GM12878 (cell line): ENCODE measurements at regions not wholly inside any gene's neighbourhood (a gene's known extent, or its start where the extent isn't known, plus 50 kb on each side); places are given as distances from the start of the nearest gene placed in this dataset.

Experiments
- ATAC-seq: fragments of 200-7000 bp; cut with Tn5 transposase; 3 replicates; pipeline ENCODE4 v1.9.1; 2020; ENCODE audit warnings: mild to moderate bottlenecking, moderate library complexity
- BruUV-seq: library from RNA; stranded (reverse); fragments of 400-500 nt; replicated peaks from 2 replicates; lab custom pipeline; 2021; lab: Mats Ljungman, UMichigan
- CTCF ChIA-PET: fragments of 300-600 bp; sonication (Branson Sonifier 250); formaldehyde crosslinking; extraction: SDS; loops from one replicate; lab custom pipeline; 2021; ENCODE audit warnings: inconsistent platforms; lab: Yijun Ruan, JAX
- POLR2A ChIA-PET: fragments of 350-600 bp; formaldehyde crosslinking; extraction: SDS; loops from one replicate; lab custom pipeline; 2021; ENCODE audit warnings: inconsistent platforms; lab: Charles Lee
- RAD21 ChIA-PET: fragments of 300-600 bp; sonication (Branson Sonifier 250); formaldehyde crosslinking; loops from one replicate; lab custom pipeline; 2023; ENCODE audit warnings: antibody characterized with exemption; ENCODE audit not compliant: unreplicated experiment; lab: Charles Lee
- SMC1A ChIA-PET: fragments of 300-600 bp; sonication (Branson Sonifier 250); formaldehyde crosslinking; loops from one replicate; lab custom pipeline; 2023; ENCODE audit not compliant: unreplicated experiment, uncharacterized antibody; lab: Charles Lee
- DNase-seq: peaks from one replicate; pipeline ENCODE4 v3.0.0-alpha.2; 2011; ENCODE audit warnings: low read depth, low spot score
- FAIRE-seq: peaks from 3 replicates; lab custom pipeline; 2011; peaks lifted over from hg19 to GRCh38; lab: Jason Lieb, UNC
- H2AFZ ChIP-seq: 2 replicates; pipeline ENCODE4 v1.6.0; 2011; ENCODE audit warnings: low read depth, low read length, control low read depth; ENCODE audit not compliant: control insufficient read depth
- H3K27ac ChIP-seq: 2 replicates; pipeline ENCODE4 v1.5.1; 2011; ENCODE audit warnings: control low read depth; ENCODE audit not compliant: control insufficient read depth, insufficient read depth
- H3K27me3 ChIP-seq, 2 experiments: replicated peaks in 1 of 2; 2 replicates each; pipeline versions ENCODE4 v1.6.0 to v1.6.1; 2011; ENCODE audit warnings: low read length in 1 of 2; ENCODE audit not compliant: control insufficient read depth in 2 of 2, insufficient read depth in 2 of 2
- H3K36me3 ChIP-seq, 2 experiments: 2 replicates each; pipeline ENCODE4 v1.5.1; 2011; ENCODE audit warnings: low read length in 1 of 2; ENCODE audit not compliant: control insufficient read depth in 2 of 2, insufficient read depth in 2 of 2
- H3K4me1 ChIP-seq: 2 replicates; pipeline ENCODE4 v1.6.1; 2011; ENCODE audit warnings: mild to moderate bottlenecking, low read length, moderate library complexity, mixed read lengths; ENCODE audit not compliant: control insufficient read depth, insufficient read depth
- H3K4me2 ChIP-seq: 2 replicates; pipeline ENCODE4 v1.6.0; 2011; ENCODE audit warnings: control low read depth; ENCODE audit not compliant: control insufficient read depth, insufficient read depth
- H3K4me3 ChIP-seq: fragments of 200-600 bp; sonication (generic); 2 replicates; pipeline ENCODE4 v1.5.1; 2016
- H3K79me2 ChIP-seq: 2 replicates; pipeline ENCODE4 v1.6.0; 2011; ENCODE audit warnings: low read length; ENCODE audit not compliant: control insufficient read depth, insufficient read depth
- H3K9ac ChIP-seq: 2 replicates; pipeline ENCODE4 v1.8.0; 2011; ENCODE audit warnings: low read length, control low read depth, mixed read lengths; ENCODE audit not compliant: control insufficient read depth, insufficient read depth
- H3K9me3 ChIP-seq: replicated peaks from 3 replicates; pipeline ENCODE4 v1.5.1; 2011; ENCODE audit warnings: mild to moderate bottlenecking, low read length; ENCODE audit not compliant: control insufficient read depth, insufficient read depth
- H4K20me1 ChIP-seq: 2 replicates; pipeline ENCODE4 v1.6.0; 2011; ENCODE audit not compliant: control insufficient read depth, insufficient read depth
- FOXM1 ChIP-seq: IDR thresholded peaks from 2 replicates; pipeline ENCODE4 v1.6.1; 2012; ENCODE audit warnings: low read depth, mild to moderate bottlenecking, inconsistent platforms, low read length, moderate library complexity
- IKZF1 ChIP-seq: fragments of 450-650 bp; conservative IDR thresholded peaks from 2 replicates; pipeline ENCODE4 v1.6.1; 2017; ENCODE audit warnings: antibody characterized with exemption, mild to moderate bottlenecking
- KDM1A ChIP-seq: fragments of 200-600 bp; sonication (generic); IDR thresholded peaks from 2 replicates; pipeline ENCODE4 v1.6.1; 2016; ENCODE audit warnings: borderline replicate concordance
- LARP7 ChIP-seq: fragments of 450-650 bp; IDR thresholded peaks from 2 replicates; pipeline ENCODE4 v1.6.1; 2017; ENCODE audit warnings: mild to moderate bottlenecking
- MTA2 ChIP-seq: fragments of 450-650 bp; IDR thresholded peaks from 2 replicates; pipeline ENCODE4 v1.6.1; 2016; ENCODE audit warnings: low read depth, mild to moderate bottlenecking, moderate library complexity
- TBL1XR1 ChIP-seq: IDR thresholded peaks from 2 replicates; pipeline ENCODE4 v1.6.1; 2012; ENCODE audit warnings: low read depth, low read length, improper control_type of control experiment
- ZNF207 ChIP-seq: fragments of 450-650 bp; IDR thresholded peaks from 2 replicates; pipeline ENCODE4 v1.6.1; 2014; ENCODE audit warnings: antibody characterized with exemption, mild to moderate bottlenecking, borderline replicate concordance
- ZNF687 ChIP-seq: fragments of 450-650 bp; IDR thresholded peaks from 2 replicates; pipeline ENCODE4 v1.6.1; 2017; ENCODE audit warnings: mild to moderate bottlenecking, moderate library complexity
- WGBS: methylation state at CpG from one replicate; pipeline ENCODE4 v1.1.6; 2016; ENCODE audit warnings: low lambda C conversion rate; ENCODE audit not compliant: insufficient replicate concordance, insufficient coverage; ENCODE audit errors: missing lambda C conversion rate; 5-methylcytosine and 5-hydroxymethylcytosine counted together
- in situ Hi-C: fragments of 300-500 bp; cut with MboI; formaldehyde crosslinking; loops from 9 replicates; pipeline ENCODE4 v1.14.3; 2018; ENCODE audit warnings: mixed read lengths
- intact Hi-C: fragments of 100-400 bp; cut with micrococcal nuclease; formaldehyde crosslinking; loops from one replicate; pipeline ENCODE4 v1.14.2; 2022; ENCODE audit not compliant: unreplicated experiment
- TF ChIP-seq, protein P1 (sequence below): fragments of 450-650 bp; formaldehyde crosslinking; IDR thresholded peaks from 2 replicates; pipeline ENCODE4 v1.5.0; 2022; ENCODE audit warnings: mild to moderate bottlenecking, missing genetic modification characterization

DNA sequence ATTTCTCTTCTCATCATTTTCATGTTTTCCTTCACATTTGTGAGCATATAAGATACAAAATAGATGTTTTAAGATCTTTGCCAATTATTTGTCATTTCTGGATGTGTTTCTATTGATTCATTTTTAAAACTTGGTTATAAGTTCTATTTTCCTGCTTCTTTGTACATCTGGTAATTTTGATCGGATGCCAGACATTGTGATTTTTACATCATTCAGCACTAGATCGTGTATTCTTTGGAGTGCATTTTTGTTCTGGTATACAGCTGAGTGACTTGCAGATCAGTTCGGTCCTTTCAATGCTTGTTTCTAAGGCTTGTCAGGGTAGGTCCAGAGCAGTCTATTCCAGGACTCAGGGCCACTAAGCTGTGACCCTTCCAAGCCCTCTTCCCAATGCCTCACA, 198.2 kb downstream of the KLF12 start:
- Histone ChIP-seq H4K20me1 (no peaks in the 10 kb centered on the region), H3K4me3 (no peak overlapping the region), H3K27ac (no peak overlapping the region), H3K4me1 (peaks cover 2% of the 10 kb centered on the region; the same call in 1 of the 2 replicates), H2AFZ (no peak overlapping the region), H3K36me3 (no peaks in the 10 kb centered on the region; a peak in 1 of 4 replicates), H3K79me2 (no peaks in the 10 kb centered on the region), H3K9ac (no peak overlapping the region), H3K27me3 (no peaks in the 10 kb centered on the region), H3K9me3 (no peaks in the 10 kb centered on the region), H3K4me2 (no peak overlapping the region)
- no peak for ATAC-seq
- 98% methylated on average over 3 of the region's 3 CpGs for WGBS
- TF ChIP-seq IKZF1 (no peak), MTA2 (no peak), LARP7 (no peak), ZNF207 (no peak), KDM1A (no peak), ZNF687 (no peak), TBL1XR1 (no peak), FOXM1 (no peak)
- TF ChIP-seq, protein P1, sequence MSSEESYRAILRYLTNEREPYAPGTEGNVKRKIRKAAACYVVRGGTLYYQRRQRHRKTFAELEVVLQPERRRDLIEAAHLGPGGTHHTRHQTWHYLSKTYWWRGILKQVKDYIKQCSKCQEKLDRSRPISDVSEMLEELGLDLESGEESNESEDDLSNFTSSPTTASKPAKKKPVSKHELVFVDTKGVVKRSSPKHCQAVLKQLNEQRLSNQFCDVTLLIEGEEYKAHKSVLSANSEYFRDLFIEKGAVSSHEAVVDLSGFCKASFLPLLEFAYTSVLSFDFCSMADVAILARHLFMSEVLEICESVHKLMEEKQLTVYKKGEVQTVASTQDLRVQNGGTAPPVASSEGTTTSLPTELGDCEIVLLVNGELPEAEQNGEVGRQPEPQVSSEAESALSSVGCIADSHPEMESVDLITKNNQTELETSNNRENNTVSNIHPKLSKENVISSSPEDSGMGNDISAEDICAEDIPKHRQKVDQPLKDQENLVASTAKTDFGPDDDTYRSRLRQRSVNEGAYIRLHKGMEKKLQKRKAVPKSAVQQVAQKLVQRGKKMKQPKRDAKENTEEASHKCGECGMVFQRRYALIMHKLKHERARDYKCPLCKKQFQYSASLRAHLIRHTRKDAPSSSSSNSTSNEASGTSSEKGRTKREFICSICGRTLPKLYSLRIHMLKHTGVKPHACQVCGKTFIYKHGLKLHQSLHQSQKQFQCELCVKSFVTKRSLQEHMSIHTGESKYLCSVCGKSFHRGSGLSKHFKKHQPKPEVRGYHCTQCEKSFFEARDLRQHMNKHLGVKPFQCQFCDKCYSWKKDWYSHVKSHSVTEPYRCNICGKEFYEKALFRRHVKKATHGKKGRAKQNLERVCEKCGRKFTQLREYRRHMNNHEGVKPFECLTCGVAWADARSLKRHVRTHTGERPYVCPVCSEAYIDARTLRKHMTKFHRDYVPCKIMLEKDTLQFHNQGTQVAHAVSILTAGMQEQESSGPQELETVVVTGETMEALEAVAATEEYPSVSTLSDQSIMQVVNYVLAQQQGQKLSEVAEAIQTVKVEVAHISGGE (CRISPR knock-in tag): no peak
- no peak for FAIRE-seq
- no peak for DNase-seq
- intact Hi-C loops (no loop called here), in situ Hi-C loops (no loop called here)
- ChIA-PET SMC1A (no interaction called here), CTCF (no interaction called here), RAD21 (no interaction called here), POLR2A (no interaction called here)
- BruUV-seq: no TSS peak
